ENCODE measurements at regions not wholly inside any gene's neighbourhood (a gene's known extent, or its start where the extent isn't known, plus 50 kb on each side); places are given as distances from the start of the nearest gene placed in this dataset.

- DNase-seq (ENCODE audit: low read depth in 2 of 3, low spot score in 2 of 3): no peak
Observed at GRCh38 chr11:129590030-129590752, 214.5 kb downstream of the BARX2 start.

GRCh38 chr11:129590753-129591475 lies 215.3 kb downstream of the BARX2 start:
- no peak for DNase-seq (ENCODE audit: low read depth in 2 of 3, low spot score in 2 of 3)

GRCh38 chr11:129591527-129591926 lies 215.9 kb downstream of the BARX2 start:
- DNase-seq (ENCODE audit: low read depth in 2 of 3, low spot score in 2 of 3): no peak

- DNase-seq (ENCODE audit: low read depth in 2 of 3, low spot score in 2 of 3): no peak
Observed at GRCh38 chr11:129592191-129592590, 216.5 kb downstream of the BARX2 start.

- DNase-seq (ENCODE audit: low read depth in 2 of 3, low spot score in 2 of 3): no peak
Observed at GRCh38 chr11:129593098-129593497, 217.4 kb downstream of the BARX2 start.

- DNase-seq (ENCODE audit: low read depth in 2 of 3, low spot score in 2 of 3): no peak
Observed at GRCh38 chr11:129595038-129595962, 219.7 kb downstream of the BARX2 start.

- DNase-seq (ENCODE audit: low read depth in 2 of 3, low spot score in 2 of 3): no peak
Observed at GRCh38 chr11:129596351-129596750, 219.3 kb upstream of the TMEM45B start.

GRCh38 chr11:129598378-129598777 lies 217.3 kb upstream of the TMEM45B start:
- DNase-seq (ENCODE audit: low read depth in 2 of 3, low spot score in 2 of 3): no peak

- DNase-seq (ENCODE audit: low read depth in 2 of 3, low spot score in 2 of 3): no peak
Observed at GRCh38 chr11:129605815-129606214, 209.8 kb upstream of the TMEM45B start.

- DNase-seq (ENCODE audit: low read depth in 2 of 3, low spot score in 2 of 3): no peak
Observed at GRCh38 chr11:129608711-129609110, 206.9 kb upstream of the TMEM45B start.

GRCh38 chr11:129610125-129610524 lies 205.5 kb upstream of the TMEM45B start:
- DNase-seq (ENCODE audit: low read depth in 2 of 3, low spot score in 2 of 3): no peak

GRCh38 chr11:129610545-129610944 lies 205.1 kb upstream of the TMEM45B start:
- no peak for DNase-seq (ENCODE audit: low read depth in 2 of 3, low spot score in 2 of 3)

GRCh38 chr11:129611661-129612446 lies 203.8 kb upstream of the TMEM45B start:
- no peak for DNase-seq (ENCODE audit: low read depth in 2 of 3, low spot score in 2 of 3)

- no peak for DNase-seq (ENCODE audit: low read depth in 2 of 3, low spot score in 2 of 3)
Observed at GRCh38 chr11:129612447-129612961, 203.1 kb upstream of the TMEM45B start.

- no peak for DNase-seq (ENCODE audit: low read depth in 2 of 3, low spot score in 2 of 3)
Observed at GRCh38 chr11:129613071-129613470, 202.6 kb upstream of the TMEM45B start.

GRCh38 chr11:129614256-129614944 lies 201.2 kb upstream of the TMEM45B start:
- DNase-seq (ENCODE audit: low read depth in 2 of 3, low spot score in 2 of 3): no peak

- no peak for DNase-seq (ENCODE audit: low read depth in 2 of 3, low spot score in 2 of 3)
Observed at GRCh38 chr11:129618046-129618569, 197.5 kb upstream of the TMEM45B start.

- DNase-seq (ENCODE audit: low read depth in 2 of 3, low spot score in 2 of 3): no peak
Observed at GRCh38 chr11:129620237-129621104, 195.2 kb upstream of the TMEM45B start.
